ENCODE measurements at regions not wholly inside any gene's neighbourhood (a gene's known extent, or its start where the extent isn't known, plus 50 kb on each side); places are given as distances from the start of the nearest gene placed in this dataset.

- DNase-seq (ENCODE audit: low spot score), result no peak
Observed at GRCh38 chr9:99282406-99282805, 60.3 kb downstream of the SEC61B start.

GRCh38 chr9:99285965-99286364 is 63.9 kb downstream of the SEC61B start:
- DNase-seq (ENCODE audit: low spot score), result no peak

GRCh38 chr9:99286536-99286935 is 64.5 kb downstream of the SEC61B start:
- no peak for DNase-seq (ENCODE audit: low spot score)

- no peak for DNase-seq (ENCODE audit: low spot score)
Observed at GRCh38 chr9:99287641-99288040, 65.6 kb downstream of the SEC61B start.

- DNase-seq (ENCODE audit: low spot score), result no peak
Observed at GRCh38 chr9:99288830-99289229, 66.7 kb downstream of the SEC61B start.

- DNase-seq (ENCODE audit: low spot score), result peak; percentile 21
Observed at GRCh38 chr9:99294850-99295461, 72.9 kb downstream of the SEC61B start.

GRCh38 chr9:99296291-99296951 is 74.3 kb downstream of the SEC61B start:
- DNase-seq (ENCODE audit: low spot score), result no peak

GRCh38 chr9:99298614-99299013 is 76.5 kb downstream of the SEC61B start:
- no peak for DNase-seq (ENCODE audit: low spot score)

GRCh38 chr9:99299211-99300102 is 77.4 kb downstream of the SEC61B start:
- DNase-seq (ENCODE audit: low spot score), result peak; percentile 67

GRCh38 chr9:99300103-99300439 is 78.0 kb downstream of the SEC61B start:
- DNase-seq (ENCODE audit: low spot score), result no peak

GRCh38 chr9:99300603-99301002 is 78.5 kb downstream of the SEC61B start:
- no peak for DNase-seq (ENCODE audit: low spot score)

- DNase-seq (ENCODE audit: low spot score), result peak; percentile 8
Observed at GRCh38 chr9:99303177-99303576, 81.1 kb downstream of the SEC61B start.

GRCh38 chr9:99305124-99305523 is 83.0 kb downstream of the SEC61B start:
- DNase-seq (ENCODE audit: low spot score), result no peak

GRCh38 chr9:99305820-99306811 is 84.0 kb downstream of the SEC61B start:
- DNase-seq (ENCODE audit: low spot score), result no peak

GRCh38 chr9:99307851-99308250 is 85.8 kb downstream of the SEC61B start:
- no peak for DNase-seq (ENCODE audit: low spot score)

- DNase-seq (ENCODE audit: low spot score), result no peak
Observed at GRCh38 chr9:99309141-99309939, 87.3 kb downstream of the SEC61B start.

- no peak for DNase-seq (ENCODE audit: low spot score)
Observed at GRCh38 chr9:99312736-99313135, 90.7 kb downstream of the SEC61B start.

GRCh38 chr9:99319048-99319447 is 97.0 kb downstream of the SEC61B start:
- DNase-seq (ENCODE audit: low spot score), result no peak

GRCh38 chr9:99322299-99322698 is 100.2 kb downstream of the SEC61B start:
- DNase-seq (ENCODE audit: low spot score), result no peak

- peak; percentile 11 for DNase-seq (ENCODE audit: low spot score)
Observed at GRCh38 chr9:99326112-99326916, 104.2 kb downstream of the SEC61B start.

All from A172 (cell line).